Endodermal cell (in vitro differentiated cells): ENCODE measurements at regions not wholly inside any gene's neighbourhood (a gene's known extent, or its start where the extent isn't known, plus 50 kb on each side); places are given as distances from the start of the nearest gene placed in this dataset.
A peak's percentile ranks its signal among the peaks of the same experiment; 100 is the strongest.
"Not testable (repeated sequence)": the region's sequence is repeated elsewhere in the genome, so short reads cannot be mapped to it uniquely, and the experiment has no call there.

ENCODE experiments used
- DNase-seq: peaks from one replicate; pipeline ENCODE4 v3.0.0-alpha.2; 2017
- H3K27ac ChIP-seq: 2 replicates; pipeline ENCODE4 v1.5.1; 2013; ENCODE audit warnings: mild to moderate bottlenecking, low read depth, low read length, moderate library complexity
- H3K27me3 ChIP-seq: 2 replicates; pipeline ENCODE4 v1.6.1; 2013; ENCODE audit warnings: mild to moderate bottlenecking, low read length, moderate library complexity; ENCODE audit not compliant: insufficient read depth, control insufficient read depth, poor library complexity, severe bottlenecking
- H3K36me3 ChIP-seq: 2 replicates; pipeline ENCODE4 v1.7.0; 2013; ENCODE audit warnings: mild to moderate bottlenecking, low read length, moderate library complexity; ENCODE audit not compliant: control insufficient read depth, insufficient read depth
- H3K4me1 ChIP-seq: one replicate; pipeline ENCODE4 v1.7.0; 2013; ENCODE audit warnings: low read length; ENCODE audit not compliant: control insufficient read depth, insufficient read depth
- H3K4me3 ChIP-seq: 2 replicates; pipeline ENCODE4 v1.5.1; 2013; ENCODE audit warnings: mild to moderate bottlenecking, low read length, moderate library complexity
- H3K9ac ChIP-seq: 2 replicates; pipeline ENCODE4 v1.6.1; 2013; ENCODE audit warnings: mild to moderate bottlenecking, low read length, moderate library complexity; ENCODE audit not compliant: poor library complexity, severe bottlenecking; ENCODE audit errors: extremely low read depth
- H3K9me3 ChIP-seq: 2 replicates; pipeline ENCODE4 v1.6.1; 2013; ENCODE audit warnings: mild to moderate bottlenecking, low read length, moderate library complexity; ENCODE audit not compliant: control insufficient read depth
- H3K27ac Mint-ChIP-seq: 2 replicates; pipeline ENCODE4 v1.8.0; 2020; ENCODE audit warnings: mixed read lengths
- H3K27me3 Mint-ChIP-seq: 2 replicates; pipeline ENCODE4 v1.8.0; 2021; ENCODE audit warnings: mild to moderate bottlenecking, mixed read lengths; ENCODE audit not compliant: insufficient read depth
- H3K36me3 Mint-ChIP-seq: 2 replicates; pipeline ENCODE4 v1.8.0; 2020; ENCODE audit warnings: low read depth, mixed read lengths
- H3K4me1 Mint-ChIP-seq: 2 replicates; pipeline ENCODE4 v1.8.0; 2020; ENCODE audit warnings: mixed read lengths
- H3K4me3 Mint-ChIP-seq: 2 replicates; pipeline ENCODE4 v1.8.0; 2020; ENCODE audit warnings: mild to moderate bottlenecking, moderate library complexity, mixed read lengths
- H3K9me3 Mint-ChIP-seq: 2 replicates; pipeline ENCODE4 v1.8.0; 2020; ENCODE audit warnings: mild to moderate bottlenecking, mixed read lengths
- WGBS, 2 experiments: methylation state at CpG; one replicate each; pipeline versions ENCODE4 v1.1.5 to v1.1.7; 2013; ENCODE audit warnings: missing lambda C conversion rate in 2 of 2, mixed read lengths in 1 of 2; ENCODE audit not compliant: insufficient coverage in 1 of 2, insufficient read length in 1 of 2; 5-methylcytosine and 5-hydroxymethylcytosine counted together

DNA sequence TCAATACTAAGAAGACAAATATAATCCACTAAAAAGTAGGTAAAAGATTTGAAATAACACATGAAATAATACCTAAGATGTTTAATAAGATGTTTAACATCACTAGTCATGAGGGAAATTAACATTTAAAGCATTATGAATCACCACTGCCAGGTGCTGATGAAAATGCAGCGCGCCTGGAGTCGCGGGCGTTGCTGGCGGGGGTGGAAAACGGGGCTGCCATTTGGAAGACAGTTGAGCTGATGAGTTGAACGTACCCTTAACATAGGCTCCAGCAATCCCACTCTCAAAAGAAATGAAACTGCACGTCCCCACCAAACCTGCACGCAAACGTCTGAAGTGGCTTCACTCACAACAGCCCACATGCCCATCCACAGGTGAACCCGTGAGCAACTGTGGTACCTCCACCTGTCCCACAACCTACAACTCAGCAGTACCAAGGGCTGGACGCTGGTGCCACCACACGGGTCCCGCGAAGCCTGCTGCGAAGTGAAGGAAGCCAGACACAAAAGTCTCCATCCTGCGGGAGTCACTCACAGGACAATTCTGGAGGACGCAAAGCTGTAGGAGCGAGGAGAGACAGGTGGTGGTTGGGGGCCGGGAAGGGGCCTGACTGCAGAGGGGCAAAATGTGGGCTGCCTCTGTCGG, 189.3 kb downstream of the NPIPB11 start:
- not testable (repeated sequence) for H3K27ac ChIP-seq, H3K4me3 Mint-ChIP-seq, H3K27me3 Mint-ChIP-seq, H3K27ac Mint-ChIP-seq, H3K36me3 ChIP-seq, H3K4me3 ChIP-seq, H3K4me1 Mint-ChIP-seq, H3K4me1 ChIP-seq, H3K27me3 ChIP-seq, H3K9ac ChIP-seq, H3K36me3 Mint-ChIP-seq, H3K9me3 ChIP-seq
- H3K9me3 Mint-ChIP-seq: peaks cover 13% of the 10 kb centered on the region
- peak; percentile 30 for DNase-seq
- WGBS, 2 experiments: 92 to 93% methylated on average over 15 to 22 of the region's 22 CpGs

GRCh38 chr16:29213770-29214169, 192.7 kb downstream of the NPIPB11 start:
- 96 to 100% methylated on average over 1 to 2 of the region's 3 CpGs for WGBS, 2 experiments

GRCh38 chr16:29213251-29213650, 193.3 kb downstream of the NPIPB11 start:
- H3K4me1 ChIP-seq, H3K27me3 ChIP-seq, H3K9ac ChIP-seq, H3K36me3 Mint-ChIP-seq, H3K36me3 ChIP-seq, H3K27me3 Mint-ChIP-seq, H3K27ac ChIP-seq, H3K4me3 ChIP-seq, H3K27ac Mint-ChIP-seq, H3K9me3 Mint-ChIP-seq, H3K4me3 Mint-ChIP-seq, H3K9me3 ChIP-seq, H3K4me1 Mint-ChIP-seq: not testable (repeated sequence)
- DNase-seq: peak; percentile 24
- WGBS, 2 experiments: 90% methylated on average over 5 of the region's 6 CpGs; no CpG with 5 or more reads in 1 of the 2 experiments

More at GRCh38 chr16:29213770-29214169, 192.7 kb downstream of the NPIPB11 start:
- not testable (repeated sequence) for H3K4me3 Mint-ChIP-seq, H3K9me3 ChIP-seq, H3K9me3 Mint-ChIP-seq, H3K27me3 ChIP-seq, H3K36me3 ChIP-seq, H3K27ac Mint-ChIP-seq, DNase-seq, H3K27ac ChIP-seq, H3K4me1 Mint-ChIP-seq, H3K36me3 Mint-ChIP-seq, H3K27me3 Mint-ChIP-seq, H3K4me3 ChIP-seq, H3K9ac ChIP-seq, H3K4me1 ChIP-seq

GRCh38 chr16:29212084-29213027, 194.2 kb downstream of the NPIPB11 start:
- 92 to 93% methylated on average over 4 to 21 of the region's 21 CpGs for WGBS, 2 experiments
- not testable (repeated sequence) for H3K4me1 Mint-ChIP-seq, H3K36me3 Mint-ChIP-seq

GRCh38 chr16:29211456-29211855, 195.1 kb downstream of the NPIPB11 start:
- not testable (repeated sequence) for H3K9me3 ChIP-seq, H3K9me3 Mint-ChIP-seq, H3K4me1 Mint-ChIP-seq, H3K27me3 Mint-ChIP-seq, H3K27ac ChIP-seq, H3K9ac ChIP-seq, H3K4me3 Mint-ChIP-seq, H3K36me3 Mint-ChIP-seq, H3K27me3 ChIP-seq, H3K4me3 ChIP-seq, H3K27ac Mint-ChIP-seq, H3K36me3 ChIP-seq, H3K4me1 ChIP-seq
- DNase-seq: peak; percentile 20
- WGBS, 2 experiments: 87 to 96% methylated on average over 11 to 12 of the region's 12 CpGs

More at GRCh38 chr16:29212084-29213027, 194.2 kb downstream of the NPIPB11 start:
- H3K27ac ChIP-seq, H3K9me3 Mint-ChIP-seq, H3K4me3 Mint-ChIP-seq, H3K9me3 ChIP-seq, H3K27me3 ChIP-seq, H3K9ac ChIP-seq, H3K4me1 ChIP-seq, H3K27ac Mint-ChIP-seq, H3K36me3 ChIP-seq, H3K4me3 ChIP-seq, H3K27me3 Mint-ChIP-seq: not testable (repeated sequence)
- DNase-seq: peak; percentile 13

GRCh38 chr16:29210299-29211150, 196.0 kb downstream of the NPIPB11 start:
- DNase-seq: not testable (repeated sequence)

More at GRCh38 chr16:29210299-29211150, 196.0 kb downstream of the NPIPB11 start:
- not testable (repeated sequence) for H3K4me3 Mint-ChIP-seq, H3K9me3 Mint-ChIP-seq, H3K4me3 ChIP-seq, H3K36me3 Mint-ChIP-seq, H3K9me3 ChIP-seq, H3K27me3 ChIP-seq, H3K27ac Mint-ChIP-seq, H3K4me1 ChIP-seq, H3K27ac ChIP-seq, H3K9ac ChIP-seq, H3K36me3 ChIP-seq, H3K27me3 Mint-ChIP-seq, H3K4me1 Mint-ChIP-seq
- 85 to 97% methylated on average over 5 to 16 of the region's 25 CpGs for WGBS, 2 experiments
